GM21786 (cell line): ENCODE measurements at regions not wholly inside any gene's neighbourhood (a gene's known extent, or its start where the extent isn't known, plus 50 kb on each side); places are given as distances from the start of the nearest gene placed in this dataset.

Source experiments
- ATAC-seq: cut with Tn5 transposase; IDR thresholded peaks from one replicate; pipeline ENCODE4 v1.9.1; 2021; ENCODE audit not compliant: unreplicated experiment

GRCh38 chr6:19972221-19972620 lies 135.1 kb downstream of the ID4 start:
- ATAC-seq, result no peak

DNA sequence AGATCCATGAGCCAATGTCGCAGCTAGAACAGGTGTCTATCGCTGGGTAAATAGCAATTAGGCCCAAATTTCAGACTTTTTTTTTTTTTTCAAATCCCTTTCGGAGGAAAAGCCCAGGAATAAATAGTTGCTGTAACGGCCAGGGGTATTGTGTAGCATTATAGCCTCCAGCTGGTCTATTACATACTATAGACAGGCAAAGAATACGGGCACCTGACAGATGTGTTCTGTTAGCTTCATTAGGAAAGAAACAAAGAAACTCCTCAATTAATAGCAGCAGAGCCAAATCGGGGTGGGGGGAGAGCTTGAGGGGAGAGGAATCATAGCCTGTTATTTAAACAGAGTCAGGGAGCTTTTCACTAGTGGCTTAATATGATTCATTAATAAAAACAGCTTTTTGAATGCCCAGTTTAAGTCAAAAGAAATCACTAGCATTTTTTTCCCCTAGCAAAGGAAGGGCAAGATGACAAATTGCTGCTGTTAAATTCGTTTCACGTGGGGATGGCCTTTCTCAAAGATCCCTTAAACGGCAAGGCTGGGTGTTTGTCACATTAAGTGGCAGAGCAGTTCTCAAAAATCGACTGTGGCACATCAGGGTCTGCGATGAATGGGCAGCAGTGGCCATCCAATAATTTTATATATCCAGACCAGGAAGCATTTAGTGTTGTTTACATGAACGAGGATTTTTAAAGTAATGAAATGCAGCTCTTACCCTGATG lies 139.4 kb downstream of the ID4 start:
- ATAC-seq, result no peak

DNA sequence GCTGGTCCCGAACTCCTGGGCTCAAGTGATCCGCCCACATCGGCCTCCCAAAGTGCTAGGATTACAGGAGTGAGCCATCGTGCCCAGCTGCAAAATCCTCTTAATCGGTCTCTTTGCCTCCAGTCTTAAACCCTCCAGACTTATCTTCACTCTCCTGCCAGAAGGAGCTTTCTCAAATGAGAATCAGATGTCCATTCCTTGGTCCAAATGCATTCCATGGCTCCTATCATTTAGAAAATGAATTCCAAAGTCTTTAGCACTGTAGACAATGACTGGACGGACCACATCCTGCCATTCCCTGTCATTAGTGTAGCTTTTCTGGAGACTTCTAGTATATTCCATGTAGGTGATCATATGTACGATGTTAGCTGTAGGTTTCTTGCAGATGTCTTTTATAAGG lies 141.9 kb downstream of the ID4 start:
- ATAC-seq, result no peak

- no peak for ATAC-seq
Observed at GRCh38 chr6:19979986-19980385, 142.8 kb downstream of the ID4 start.

GRCh38 chr6:19983374-19983773 lies 146.2 kb downstream of the ID4 start:
- ATAC-seq, result no peak

DNA sequence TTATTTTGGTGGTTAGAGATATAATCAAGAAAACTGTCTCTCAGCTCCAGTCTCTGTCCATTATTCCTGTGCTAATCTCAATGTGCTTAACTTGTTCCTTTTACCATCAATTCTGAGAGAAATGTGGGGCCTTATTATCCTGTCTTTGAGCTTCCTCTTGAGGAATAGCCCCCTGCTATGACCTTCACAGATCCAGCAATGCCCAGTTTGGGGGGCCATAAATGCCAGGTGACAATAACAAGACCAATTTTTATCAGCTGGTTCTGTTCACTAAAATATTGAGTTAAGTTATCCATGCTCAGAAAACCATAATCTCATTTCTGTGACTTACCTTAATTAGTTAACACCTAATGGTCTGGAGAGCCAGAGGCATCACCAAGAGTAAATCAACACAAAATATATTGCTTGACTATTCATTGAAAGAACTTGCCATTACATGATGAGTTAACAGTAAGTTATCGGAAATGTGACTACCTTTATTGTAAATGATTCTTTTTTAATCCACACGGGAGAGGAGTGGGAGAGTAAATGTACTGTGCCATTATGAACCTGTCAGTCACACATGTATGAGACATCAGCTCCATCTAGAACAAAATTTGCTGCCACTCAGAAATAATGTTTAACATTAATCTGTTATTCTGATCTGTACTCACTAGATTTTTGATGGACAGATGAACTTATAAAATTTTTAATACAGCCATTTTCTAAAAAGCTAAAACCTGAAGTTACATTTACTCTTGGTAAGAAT lies 149.7 kb downstream of the ID4 start:
- ATAC-seq, result no peak

GRCh38 chr6:19988555-19988954 lies 151.4 kb downstream of the ID4 start:
- ATAC-seq, result no peak

DNA sequence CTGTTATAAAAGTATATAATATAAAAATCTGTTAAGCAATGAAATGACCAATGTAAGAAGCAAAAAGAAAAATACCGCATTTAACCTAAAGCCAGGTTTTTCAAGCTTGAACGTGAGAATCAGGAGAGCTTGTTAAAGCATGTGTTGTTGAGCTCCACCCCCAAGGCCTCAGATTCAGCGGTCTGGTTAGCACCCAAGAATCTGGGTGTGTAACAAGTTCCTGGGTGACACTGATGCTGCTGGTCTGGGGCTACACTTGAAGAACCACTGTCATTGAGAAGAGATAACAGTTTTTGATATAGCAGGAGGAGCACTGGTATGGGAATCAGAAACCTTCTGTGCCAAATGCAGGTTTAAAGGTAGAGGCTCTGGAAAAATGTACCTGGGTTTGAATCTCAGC lies 154.0 kb downstream of the ID4 start:
- no peak for ATAC-seq

DNA sequence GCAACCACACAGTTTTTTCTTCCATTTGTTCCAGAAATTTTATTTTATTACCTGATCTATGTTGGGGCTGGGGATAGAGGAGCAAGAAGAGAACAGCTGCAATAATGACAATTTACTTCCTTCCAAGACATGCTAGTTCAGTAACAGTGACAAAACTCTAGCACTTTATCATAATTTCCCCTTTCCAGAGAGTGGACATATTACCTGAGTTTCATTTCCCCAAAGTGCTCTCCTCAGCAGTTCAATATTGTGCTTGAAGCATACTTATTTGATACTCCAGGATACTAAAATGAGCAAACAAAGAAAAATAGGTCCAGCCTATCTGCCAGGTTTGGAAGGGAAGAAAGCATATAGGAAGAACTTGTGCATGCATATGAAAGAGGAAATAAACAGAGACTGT lies 157.7 kb downstream of the ID4 start:
- no peak for ATAC-seq

DNA sequence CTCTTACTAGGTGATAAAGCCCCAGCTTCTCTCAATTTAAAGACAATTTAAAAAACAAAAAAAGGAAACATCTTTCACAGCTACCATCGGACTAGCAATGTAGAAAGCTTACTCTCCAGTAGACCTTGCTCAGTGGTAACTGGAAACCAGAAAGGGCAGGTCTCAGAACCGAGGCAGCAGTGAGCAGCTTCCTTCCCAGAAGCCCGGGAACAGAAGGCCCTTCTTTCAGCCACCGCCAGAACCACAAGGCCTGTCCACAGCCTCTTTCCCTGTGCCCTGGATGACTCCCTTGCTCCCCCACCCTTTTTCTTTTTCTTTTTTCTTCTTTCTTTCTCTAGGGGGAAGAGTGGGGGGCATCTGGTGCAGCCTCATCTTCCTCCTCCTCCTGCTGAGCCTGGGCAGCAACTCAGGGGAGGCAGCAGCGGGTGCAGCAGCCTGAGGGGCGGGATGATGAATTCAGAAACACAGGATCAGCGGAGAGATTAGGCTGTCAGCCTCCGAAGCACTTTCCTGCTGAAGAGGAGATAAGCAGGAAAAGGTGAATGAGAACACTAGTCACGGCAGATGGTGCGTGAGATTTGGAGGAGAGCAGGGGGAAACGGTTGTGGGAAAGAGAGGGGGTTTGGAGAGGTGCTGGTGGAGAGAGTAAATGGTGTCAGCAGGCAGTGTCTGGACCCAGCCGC lies 158.5 kb downstream of the ID4 start:
- ATAC-seq, result no peak

DNA sequence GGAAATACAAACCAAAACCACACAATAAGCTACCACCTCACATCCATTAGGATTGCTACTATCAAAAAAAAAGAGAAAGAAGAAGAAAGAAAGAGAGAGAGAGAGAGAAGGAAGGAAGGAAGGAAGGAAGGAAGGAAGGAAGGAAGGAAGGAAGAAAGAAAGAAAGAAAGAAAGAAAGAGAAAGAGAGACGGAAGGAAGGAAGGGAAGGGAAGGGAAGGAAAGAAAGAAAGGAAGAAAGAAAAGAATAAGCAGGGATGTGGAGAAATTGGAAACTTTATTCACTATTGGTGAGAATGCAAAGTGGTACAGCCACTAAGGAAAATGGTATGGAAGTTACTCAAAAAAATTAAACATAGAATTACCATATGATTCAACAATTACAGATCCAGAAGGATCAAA lies 159.9 kb downstream of the ID4 start:
- ATAC-seq, result no peak

- no peak for ATAC-seq
Observed at GRCh38 chr6:19998541-19998940, 161.4 kb downstream of the ID4 start.

- ATAC-seq, result peak; percentile 95
Observed at GRCh38 chr6:19999319-20000191, 162.4 kb downstream of the ID4 start.

DNA sequence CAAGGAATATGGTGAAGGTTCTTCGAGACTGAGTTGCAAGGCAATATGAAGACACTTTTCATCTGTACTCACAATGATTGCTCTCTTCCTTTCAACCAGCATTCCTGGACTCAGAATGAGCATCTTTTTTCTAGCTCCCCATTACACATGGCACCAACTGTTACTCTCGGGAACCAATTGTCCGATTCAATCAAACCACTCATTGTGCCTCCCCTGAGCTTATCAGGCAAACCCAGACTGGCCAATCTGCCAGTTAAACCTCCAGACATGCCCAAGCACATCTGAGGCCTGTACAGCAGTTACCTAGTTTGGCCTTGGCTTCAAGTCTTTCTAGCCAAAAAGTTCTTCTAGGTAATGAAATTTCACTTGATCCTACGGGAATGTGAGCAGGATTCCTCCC lies 164.1 kb downstream of the ID4 start:
- ATAC-seq, result no peak

- no peak for ATAC-seq
Observed at GRCh38 chr6:20006037-20006436, 168.9 kb downstream of the ID4 start.

DNA sequence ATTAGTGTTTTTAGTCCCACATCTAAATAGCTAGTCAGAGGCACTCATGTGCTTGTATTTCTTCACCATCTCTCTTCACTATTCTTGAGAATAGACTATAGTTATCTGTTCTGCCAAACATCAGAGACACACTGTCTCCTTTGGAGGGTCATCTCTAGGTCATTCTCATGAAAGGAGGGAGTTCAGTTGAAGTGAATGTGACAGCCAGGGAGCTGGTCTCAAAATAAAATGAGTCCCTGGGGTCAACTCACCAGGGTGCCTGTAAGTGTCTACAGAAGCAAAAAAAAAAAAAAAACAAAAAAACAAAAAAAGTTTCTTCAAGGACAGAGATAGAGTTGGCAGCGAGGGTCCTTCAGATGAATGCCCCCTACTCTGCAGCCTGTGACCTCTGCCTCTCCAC lies 171.0 kb downstream of the ID4 start:
- no peak for ATAC-seq

- no peak for ATAC-seq
Observed at GRCh38 chr6:20013066-20013861, 176.1 kb downstream of the ID4 start.

- no peak for ATAC-seq
Observed at GRCh38 chr6:20014508-20014907, 177.3 kb downstream of the ID4 start.

- ATAC-seq, result no peak
Observed at GRCh38 chr6:20020526-20020925, 183.4 kb downstream of the ID4 start.

- ATAC-seq, result no peak
Observed at GRCh38 chr6:20021795-20022194, 184.6 kb downstream of the ID4 start.
